Sciatic nerve (tissue), 2 donors: ENCODE measurements at regions not wholly inside any gene's neighbourhood (a gene's known extent, or its start where the extent isn't known, plus 50 kb on each side); places are given as distances from the start of the nearest gene placed in this dataset.
"Not testable (repeated sequence)": the region's sequence is repeated elsewhere in the genome, so short reads cannot be mapped to it uniquely, and the experiment has no call there.

Experiments
- ATAC-seq: fragments of 200-7000 bp; cut with Tn5 transposase; one replicate; pipeline ENCODE4 v1.9.1; 2020; ENCODE audit warnings: mild to moderate bottlenecking, moderate library complexity
- DNase-seq: peaks from one replicate; pipeline ENCODE4 v3.0.0-alpha.2; 2020; ENCODE audit warnings: low spot score
- intact Hi-C: fragments of 100-400 bp; cut with DNase I; formaldehyde crosslinking; loops from one replicate; pipeline ENCODE4 v1.14.2; 2022
- donor health status: DM: no; HTN: no; CAD: no.
- donor health status: DM: no; HTN: no; CAD: no.

- DNase-seq, result no peak
- intact Hi-C loops, result no loop called here
- no peak for ATAC-seq
Measured at GRCh38 chr15:62218841-62219240, 53.8 kb upstream of the C2CD4B start.

GRCh38 chr15:62219799-62220198, 54.7 kb upstream of the C2CD4B start:
- ATAC-seq (no peak), DNase-seq (no peak)
- intact Hi-C loops, result no loop called here

- no peak for ATAC-seq
- intact Hi-C loops, result no loop called here
- no peak for DNase-seq
Measured at GRCh38 chr15:62223020-62223419, 57.9 kb upstream of the C2CD4B start.

GRCh38 chr15:62228604-62229003, 63.5 kb upstream of the C2CD4B start:
- DNase-seq (no peak), ATAC-seq (no peak)
- intact Hi-C loops, result no loop called here

- ATAC-seq (no peak), DNase-seq (no peak)
- intact Hi-C loops, result no loop called here
Measured at GRCh38 chr15:62231856-62232255, 66.8 kb upstream of the C2CD4B start.

- DNase-seq, result no peak
- intact Hi-C loops, result no loop called here
- ATAC-seq, result no peak
Measured at GRCh38 chr15:62240121-62241096, 75.3 kb upstream of the C2CD4B start.

- intact Hi-C loops, result no loop called here
- no peak for DNase-seq
- ATAC-seq, result no peak
Measured at GRCh38 chr15:62241135-62241770, 76.2 kb upstream of the C2CD4B start.

- intact Hi-C loops, result no loop called here
- DNase-seq (no peak), ATAC-seq (no peak)
Measured at GRCh38 chr15:62242999-62243398, 77.9 kb upstream of the C2CD4B start.

GRCh38 chr15:62244762-62245161, 79.7 kb upstream of the C2CD4B start:
- DNase-seq, result no peak
- ATAC-seq, result no peak
- intact Hi-C loops, result no loop called here

- no peak for DNase-seq
- no peak for ATAC-seq
- intact Hi-C loops, result no loop called here
Measured at GRCh38 chr15:62248277-62248984, 83.3 kb upstream of the C2CD4B start.

GRCh38 chr15:62249501-62249900, 84.4 kb upstream of the C2CD4B start:
- ATAC-seq, result no peak
- DNase-seq, result no peak
- intact Hi-C loops, result no loop called here

GRCh38 chr15:62250186-62250585, 85.1 kb upstream of the C2CD4B start:
- intact Hi-C loops, result no loop called here

GRCh38 chr15:62250978-62251377, 85.9 kb upstream of the C2CD4B start:
- intact Hi-C loops, result no loop called here
- no peak for DNase-seq
- no peak for ATAC-seq

More at GRCh38 chr15:62250186-62250585, 85.1 kb upstream of the C2CD4B start:
- no peak for ATAC-seq
- no peak for DNase-seq

- intact Hi-C loops, result no loop called here
- no peak for ATAC-seq
- DNase-seq, result no peak
Measured at GRCh38 chr15:62253294-62253693, 88.2 kb upstream of the C2CD4B start.

- peak; percentile 70 for DNase-seq
- no peak for ATAC-seq
- intact Hi-C loops, result no loop called here
Measured at GRCh38 chr15:62254137-62254934, 89.3 kb upstream of the C2CD4B start.

GRCh38 chr15:62256430-62256829, 91.3 kb upstream of the C2CD4B start:
- intact Hi-C loops, ATAC-seq, DNase-seq: not testable (repeated sequence)

GRCh38 chr15:62257996-62258521, 93.0 kb upstream of the C2CD4B start:
- ATAC-seq (no peak), DNase-seq (no peak)
- intact Hi-C loops, result no loop called here

- ATAC-seq (no peak), DNase-seq (no peak)
- intact Hi-C loops, result no loop called here
Measured at GRCh38 chr15:62262305-62262941, 97.3 kb upstream of the C2CD4B start.
